ENCODE measurements at regions not wholly inside any gene's neighbourhood (a gene's known extent, or its start where the extent isn't known, plus 50 kb on each side); places are given as distances from the start of the nearest gene placed in this dataset.

GRCh38 chr22:46087336-46087690, 63.0 kb upstream of the PPARA start:
- DNase-seq (ENCODE audit: low spot score): no peak
- ChIA-PET POLR2A (no interaction called here), CTCF (no interaction called here)
- H3K27ac Mint-ChIP-seq: no peak overlapping the region
- H3K9me3 Mint-ChIP-seq: no peaks in the 10 kb centered on the region
- ATAC-seq: no peak
- no peak for TF ChIP-seq CREB1 (CRISPR knock-in tag; IDR thresholded peaks at IDR 0.05)
- TF ChIP-seq ATF6 (CRISPR knock-in tag; IDR thresholded peaks at IDR 0.05): no peak
- TF ChIP-seq, protein P1, sequence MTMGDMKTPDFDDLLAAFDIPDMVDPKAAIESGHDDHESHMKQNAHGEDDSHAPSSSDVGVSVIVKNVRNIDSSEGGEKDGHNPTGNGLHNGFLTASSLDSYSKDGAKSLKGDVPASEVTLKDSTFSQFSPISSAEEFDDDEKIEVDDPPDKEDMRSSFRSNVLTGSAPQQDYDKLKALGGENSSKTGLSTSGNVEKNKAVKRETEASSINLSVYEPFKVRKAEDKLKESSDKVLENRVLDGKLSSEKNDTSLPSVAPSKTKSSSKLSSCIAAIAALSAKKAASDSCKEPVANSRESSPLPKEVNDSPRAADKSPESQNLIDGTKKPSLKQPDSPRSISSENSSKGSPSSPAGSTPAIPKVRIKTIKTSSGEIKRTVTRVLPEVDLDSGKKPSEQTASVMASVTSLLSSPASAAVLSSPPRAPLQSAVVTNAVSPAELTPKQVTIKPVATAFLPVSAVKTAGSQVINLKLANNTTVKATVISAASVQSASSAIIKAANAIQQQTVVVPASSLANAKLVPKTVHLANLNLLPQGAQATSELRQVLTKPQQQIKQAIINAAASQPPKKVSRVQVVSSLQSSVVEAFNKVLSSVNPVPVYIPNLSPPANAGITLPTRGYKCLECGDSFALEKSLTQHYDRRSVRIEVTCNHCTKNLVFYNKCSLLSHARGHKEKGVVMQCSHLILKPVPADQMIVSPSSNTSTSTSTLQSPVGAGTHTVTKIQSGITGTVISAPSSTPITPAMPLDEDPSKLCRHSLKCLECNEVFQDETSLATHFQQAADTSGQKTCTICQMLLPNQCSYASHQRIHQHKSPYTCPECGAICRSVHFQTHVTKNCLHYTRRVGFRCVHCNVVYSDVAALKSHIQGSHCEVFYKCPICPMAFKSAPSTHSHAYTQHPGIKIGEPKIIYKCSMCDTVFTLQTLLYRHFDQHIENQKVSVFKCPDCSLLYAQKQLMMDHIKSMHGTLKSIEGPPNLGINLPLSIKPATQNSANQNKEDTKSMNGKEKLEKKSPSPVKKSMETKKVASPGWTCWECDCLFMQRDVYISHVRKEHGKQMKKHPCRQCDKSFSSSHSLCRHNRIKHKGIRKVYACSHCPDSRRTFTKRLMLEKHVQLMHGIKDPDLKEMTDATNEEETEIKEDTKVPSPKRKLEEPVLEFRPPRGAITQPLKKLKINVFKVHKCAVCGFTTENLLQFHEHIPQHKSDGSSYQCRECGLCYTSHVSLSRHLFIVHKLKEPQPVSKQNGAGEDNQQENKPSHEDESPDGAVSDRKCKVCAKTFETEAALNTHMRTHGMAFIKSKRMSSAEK (CRISPR knock-in tag; IDR thresholded peaks at IDR 0.05; ENCODE audit: borderline replicate concordance): no peak
- TF ChIP-seq, protein P2, sequence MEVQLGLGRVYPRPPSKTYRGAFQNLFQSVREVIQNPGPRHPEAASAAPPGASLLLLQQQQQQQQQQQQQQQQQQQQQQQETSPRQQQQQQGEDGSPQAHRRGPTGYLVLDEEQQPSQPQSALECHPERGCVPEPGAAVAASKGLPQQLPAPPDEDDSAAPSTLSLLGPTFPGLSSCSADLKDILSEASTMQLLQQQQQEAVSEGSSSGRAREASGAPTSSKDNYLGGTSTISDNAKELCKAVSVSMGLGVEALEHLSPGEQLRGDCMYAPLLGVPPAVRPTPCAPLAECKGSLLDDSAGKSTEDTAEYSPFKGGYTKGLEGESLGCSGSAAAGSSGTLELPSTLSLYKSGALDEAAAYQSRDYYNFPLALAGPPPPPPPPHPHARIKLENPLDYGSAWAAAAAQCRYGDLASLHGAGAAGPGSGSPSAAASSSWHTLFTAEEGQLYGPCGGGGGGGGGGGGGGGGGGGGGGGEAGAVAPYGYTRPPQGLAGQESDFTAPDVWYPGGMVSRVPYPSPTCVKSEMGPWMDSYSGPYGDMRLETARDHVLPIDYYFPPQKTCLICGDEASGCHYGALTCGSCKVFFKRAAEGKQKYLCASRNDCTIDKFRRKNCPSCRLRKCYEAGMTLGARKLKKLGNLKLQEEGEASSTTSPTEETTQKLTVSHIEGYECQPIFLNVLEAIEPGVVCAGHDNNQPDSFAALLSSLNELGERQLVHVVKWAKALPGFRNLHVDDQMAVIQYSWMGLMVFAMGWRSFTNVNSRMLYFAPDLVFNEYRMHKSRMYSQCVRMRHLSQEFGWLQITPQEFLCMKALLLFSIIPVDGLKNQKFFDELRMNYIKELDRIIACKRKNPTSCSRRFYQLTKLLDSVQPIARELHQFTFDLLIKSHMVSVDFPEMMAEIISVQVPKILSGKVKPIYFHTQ (CRISPR knock-in tag; IDR thresholded peaks at IDR 0.05): no peak
- TF ChIP-seq ZNF423 (CRISPR knock-in tag; IDR thresholded peaks at IDR 0.05): no peak
- TF ChIP-seq ZNF263 (CRISPR knock-in tag; IDR thresholded peaks at IDR 0.05; ENCODE audit: low read depth): no peak
- TF ChIP-seq SMAD4 (CRISPR knock-in tag; IDR thresholded peaks at IDR 0.05): no peak
- TF ChIP-seq MLX (CRISPR knock-in tag; IDR thresholded peaks at IDR 0.05): no peak
- TF ChIP-seq TEAD1 (CRISPR knock-in tag; IDR thresholded peaks at IDR 0.05): no peak
- TF ChIP-seq, protein P3, sequence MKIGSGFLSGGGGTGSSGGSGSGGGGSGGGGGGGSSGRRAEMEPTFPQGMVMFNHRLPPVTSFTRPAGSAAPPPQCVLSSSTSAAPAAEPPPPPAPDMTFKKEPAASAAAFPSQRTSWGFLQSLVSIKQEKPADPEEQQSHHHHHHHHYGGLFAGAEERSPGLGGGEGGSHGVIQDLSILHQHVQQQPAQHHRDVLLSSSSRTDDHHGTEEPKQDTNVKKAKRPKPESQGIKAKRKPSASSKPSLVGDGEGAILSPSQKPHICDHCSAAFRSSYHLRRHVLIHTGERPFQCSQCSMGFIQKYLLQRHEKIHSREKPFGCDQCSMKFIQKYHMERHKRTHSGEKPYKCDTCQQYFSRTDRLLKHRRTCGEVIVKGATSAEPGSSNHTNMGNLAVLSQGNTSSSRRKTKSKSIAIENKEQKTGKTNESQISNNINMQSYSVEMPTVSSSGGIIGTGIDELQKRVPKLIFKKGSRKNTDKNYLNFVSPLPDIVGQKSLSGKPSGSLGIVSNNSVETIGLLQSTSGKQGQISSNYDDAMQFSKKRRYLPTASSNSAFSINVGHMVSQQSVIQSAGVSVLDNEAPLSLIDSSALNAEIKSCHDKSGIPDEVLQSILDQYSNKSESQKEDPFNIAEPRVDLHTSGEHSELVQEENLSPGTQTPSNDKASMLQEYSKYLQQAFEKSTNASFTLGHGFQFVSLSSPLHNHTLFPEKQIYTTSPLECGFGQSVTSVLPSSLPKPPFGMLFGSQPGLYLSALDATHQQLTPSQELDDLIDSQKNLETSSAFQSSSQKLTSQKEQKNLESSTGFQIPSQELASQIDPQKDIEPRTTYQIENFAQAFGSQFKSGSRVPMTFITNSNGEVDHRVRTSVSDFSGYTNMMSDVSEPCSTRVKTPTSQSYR (CRISPR knock-in tag; IDR thresholded peaks at IDR 0.05): no peak
- no peak for TF ChIP-seq RORB (CRISPR knock-in tag; IDR thresholded peaks at IDR 0.05)
- no peak for TF ChIP-seq ZBTB21 (CRISPR knock-in tag; IDR thresholded peaks at IDR 0.05; ENCODE audit: borderline replicate concordance)
- no peak for TF ChIP-seq NR3C1 (CRISPR knock-in tag; conservative IDR thresholded peaks at IDR 0.05; ENCODE audit: low read depth)
- TF ChIP-seq JAZF1 (CRISPR knock-in tag; IDR thresholded peaks at IDR 0.05): no peak
- no peak for TF ChIP-seq ATF1 (CRISPR knock-in tag; IDR thresholded peaks at IDR 0.05)
- no peak for TF ChIP-seq NFE2L1 (CRISPR knock-in tag; IDR thresholded peaks at IDR 0.05)
- TF ChIP-seq ETV6 (CRISPR knock-in tag; IDR thresholded peaks at IDR 0.05): no peak
- no peak for TF ChIP-seq CREM (CRISPR knock-in tag; IDR thresholded peaks at IDR 0.05)
- H3K27me3 Mint-ChIP-seq (ENCODE audit: low read depth): no peaks in the 10 kb centered on the region
- no peak overlapping the region for H3K4me3 Mint-ChIP-seq
- H3K36me3 Mint-ChIP-seq: no peaks in the 10 kb centered on the region
- no peaks in the 10 kb centered on the region for H3K4me1 Mint-ChIP-seq
